ENCODE measurements at regions not wholly inside any gene's neighbourhood (a gene's known extent, or its start where the extent isn't known, plus 50 kb on each side); places are given as distances from the start of the nearest gene placed in this dataset.
"Not testable (repeated sequence)": the region's sequence is repeated elsewhere in the genome, so short reads cannot be mapped to it uniquely, and the experiment has no call there.

- DNase-seq (ENCODE audit: insufficient read length), result no peak
- no peak for FAIRE-seq
- TF ChIP-seq POLR2A (IDR thresholded peaks at IDR 0.05; ENCODE audit: low read depth, low read length), result no peak
- TF ChIP-seq TAF1 (IDR thresholded peaks at IDR 0.05; ENCODE audit: borderline replicate concordance, low read depth, low read length), result no peak
- TF ChIP-seq POLR2AphosphoS5 (IDR thresholded peaks at IDR 0.05; ENCODE audit: low read depth, low read length), result no peak
These were observed 318.4 kb upstream of the NRP1 start for GRCh38 chr10:33652870-33653269.

GRCh38 chr10:33650131-33650530 is 315.7 kb upstream of the NRP1 start:
- DNase-seq (ENCODE audit: insufficient read length); FAIRE-seq: not testable (repeated sequence)

- FAIRE-seq, result no peak
- DNase-seq (ENCODE audit: insufficient read length), result no peak
These were observed 308.6 kb upstream of the NRP1 start for GRCh38 chr10:33643042-33643441.

GRCh38 chr10:33638891-33639290 is 304.4 kb upstream of the NRP1 start:
- FAIRE-seq, result no peak
- TF ChIP-seq POLR2AphosphoS5 (IDR thresholded peaks at IDR 0.05; ENCODE audit: low read depth, low read length) (no peak), TAF1 (IDR thresholded peaks at IDR 0.05; ENCODE audit: borderline replicate concordance, low read depth, low read length) (no peak), POLR2A (IDR thresholded peaks at IDR 0.05; ENCODE audit: low read depth, low read length) (no peak)
- DNase-seq (ENCODE audit: insufficient read length), result no peak

More at GRCh38 chr10:33643042-33643441, 308.6 kb upstream of the NRP1 start:
- TF ChIP-seq POLR2A (IDR thresholded peaks at IDR 0.05; ENCODE audit: low read depth, low read length) (no peak), TAF1 (IDR thresholded peaks at IDR 0.05; ENCODE audit: borderline replicate concordance, low read depth, low read length) (no peak), POLR2AphosphoS5 (IDR thresholded peaks at IDR 0.05; ENCODE audit: low read depth, low read length) (no peak)

GRCh38 chr10:33638374-33638773 is 303.9 kb upstream of the NRP1 start:
- no peak for FAIRE-seq
- no peak for DNase-seq (ENCODE audit: insufficient read length)
- TF ChIP-seq POLR2AphosphoS5 (IDR thresholded peaks at IDR 0.05; ENCODE audit: low read depth, low read length) (no peak), TAF1 (IDR thresholded peaks at IDR 0.05; ENCODE audit: borderline replicate concordance, low read depth, low read length) (no peak), POLR2A (IDR thresholded peaks at IDR 0.05; ENCODE audit: low read depth, low read length) (no peak)

- DNase-seq (ENCODE audit: insufficient read length) (no peak), FAIRE-seq (no peak)
- TF ChIP-seq POLR2AphosphoS5 (IDR thresholded peaks at IDR 0.05; ENCODE audit: low read depth, low read length) (no peak), POLR2A (IDR thresholded peaks at IDR 0.05; ENCODE audit: low read depth, low read length) (no peak), TAF1 (IDR thresholded peaks at IDR 0.05; ENCODE audit: borderline replicate concordance, low read depth, low read length) (no peak)
These were observed 301.6 kb upstream of the NRP1 start for GRCh38 chr10:33635967-33636515.

- TF ChIP-seq TAF1 (IDR thresholded peaks at IDR 0.05; ENCODE audit: borderline replicate concordance, low read depth, low read length) (no peak), POLR2A (IDR thresholded peaks at IDR 0.05; ENCODE audit: low read depth, low read length) (no peak), POLR2AphosphoS5 (IDR thresholded peaks at IDR 0.05; ENCODE audit: low read depth, low read length) (no peak)
- FAIRE-seq, result no peak
- no peak for DNase-seq (ENCODE audit: insufficient read length)
These were observed 298.0 kb upstream of the NRP1 start for GRCh38 chr10:33632432-33632831.

GRCh38 chr10:33631991-33632390 is 297.5 kb upstream of the NRP1 start:
- TF ChIP-seq POLR2A (IDR thresholded peaks at IDR 0.05; ENCODE audit: low read depth, low read length) (no peak), TAF1 (IDR thresholded peaks at IDR 0.05; ENCODE audit: borderline replicate concordance, low read depth, low read length) (no peak), POLR2AphosphoS5 (IDR thresholded peaks at IDR 0.05; ENCODE audit: low read depth, low read length) (no peak)
- FAIRE-seq, result no peak
- no peak for DNase-seq (ENCODE audit: insufficient read length)

- FAIRE-seq, result no peak
- TF ChIP-seq POLR2AphosphoS5 (IDR thresholded peaks at IDR 0.05; ENCODE audit: low read depth, low read length) (no peak), POLR2A (IDR thresholded peaks at IDR 0.05; ENCODE audit: low read depth, low read length) (no peak), TAF1 (IDR thresholded peaks at IDR 0.05; ENCODE audit: borderline replicate concordance, low read depth, low read length) (no peak)
- DNase-seq (ENCODE audit: insufficient read length), result no peak
These were observed 296.3 kb upstream of the NRP1 start for GRCh38 chr10:33630761-33631160.

GRCh38 chr10:33627611-33628010 is 293.1 kb upstream of the NRP1 start:
- FAIRE-seq, result no peak
- DNase-seq (ENCODE audit: insufficient read length), result no peak
- TF ChIP-seq TAF1 (IDR thresholded peaks at IDR 0.05; ENCODE audit: borderline replicate concordance, low read depth, low read length) (no peak), POLR2A (IDR thresholded peaks at IDR 0.05; ENCODE audit: low read depth, low read length) (no peak), POLR2AphosphoS5 (IDR thresholded peaks at IDR 0.05; ENCODE audit: low read depth, low read length) (no peak)

- TF ChIP-seq TAF1 (IDR thresholded peaks at IDR 0.05; ENCODE audit: borderline replicate concordance, low read depth, low read length) (no peak), POLR2A (IDR thresholded peaks at IDR 0.05; ENCODE audit: low read depth, low read length) (no peak), POLR2AphosphoS5 (IDR thresholded peaks at IDR 0.05; ENCODE audit: low read depth, low read length) (no peak)
- DNase-seq (ENCODE audit: insufficient read length) (no peak), FAIRE-seq (no peak)
These were observed 292.5 kb upstream of the NRP1 start for GRCh38 chr10:33626798-33627466.

- FAIRE-seq, result no peak
- TF ChIP-seq POLR2A (IDR thresholded peaks at IDR 0.05; ENCODE audit: low read depth, low read length) (no peak), TAF1 (IDR thresholded peaks at IDR 0.05; ENCODE audit: borderline replicate concordance, low read depth, low read length) (no peak), POLR2AphosphoS5 (IDR thresholded peaks at IDR 0.05; ENCODE audit: low read depth, low read length) (no peak)
- DNase-seq (ENCODE audit: insufficient read length), result no peak
These were observed 289.2 kb upstream of the NRP1 start for GRCh38 chr10:33623669-33624068.
